ENCODE measurements at regions not wholly inside any gene's neighbourhood (a gene's known extent, or its start where the extent isn't known, plus 50 kb on each side); places are given as distances from the start of the nearest gene placed in this dataset.

- DNase-seq: peak; percentile 71
Observed at GRCh38 chr16:73172241-73172972, 124.5 kb upstream of the ZFHX3 start.

GRCh38 chr16:73171901-73172240 lies 123.9 kb upstream of the ZFHX3 start:
- DNase-seq: no peak

- DNase-seq: no peak
Observed at GRCh38 chr16:73171380-73171779, 123.5 kb upstream of the ZFHX3 start.

GRCh38 chr16:73170612-73171038 lies 122.7 kb upstream of the ZFHX3 start:
- DNase-seq: no peak

GRCh38 chr16:73166947-73167550 lies 119.1 kb upstream of the ZFHX3 start:
- DNase-seq: no peak

GRCh38 chr16:73166441-73166851 lies 118.5 kb upstream of the ZFHX3 start:
- no peak for DNase-seq

GRCh38 chr16:73163238-73163815 lies 115.4 kb upstream of the ZFHX3 start:
- DNase-seq: no peak

GRCh38 chr16:73161977-73162376 lies 114.0 kb upstream of the ZFHX3 start:
- DNase-seq: no peak

GRCh38 chr16:73159296-73159695 lies 111.4 kb upstream of the ZFHX3 start:
- no peak for DNase-seq

- no peak for DNase-seq
Observed at GRCh38 chr16:73157861-73158260, 109.9 kb upstream of the ZFHX3 start.

GRCh38 chr16:73154063-73154870 lies 106.3 kb upstream of the ZFHX3 start:
- DNase-seq: no peak

- no peak for DNase-seq
Observed at GRCh38 chr16:73152386-73153125, 104.6 kb upstream of the ZFHX3 start.

- no peak for DNase-seq
Observed at GRCh38 chr16:73151941-73152340, 104.0 kb upstream of the ZFHX3 start.

GRCh38 chr16:73151225-73151624 lies 103.3 kb upstream of the ZFHX3 start:
- no peak for DNase-seq

GRCh38 chr16:73150786-73151185 lies 102.9 kb upstream of the ZFHX3 start:
- DNase-seq: no peak

- DNase-seq: no peak
Observed at GRCh38 chr16:73149334-73149733, 101.4 kb upstream of the ZFHX3 start.

- no peak for DNase-seq
Observed at GRCh38 chr16:73147958-73148357, 100.0 kb upstream of the ZFHX3 start.

GRCh38 chr16:73145166-73145880 lies 97.4 kb upstream of the ZFHX3 start:
- no peak for DNase-seq

GRCh38 chr16:73143576-73144422 lies 95.9 kb upstream of the ZFHX3 start:
- DNase-seq: no peak

- DNase-seq: no peak
Observed at GRCh38 chr16:73143002-73143401, 95.1 kb upstream of the ZFHX3 start.
